ENCODE measurements at regions not wholly inside any gene's neighbourhood (a gene's known extent, or its start where the extent isn't known, plus 50 kb on each side); places are given as distances from the start of the nearest gene placed in this dataset.

- Histone ChIP-seq H3K4me1 (no peaks in the 10 kb centered on the region), H3K36me3 (no peaks in the 10 kb centered on the region), H3K27ac (no peak overlapping the region), H3K27me3 (no peaks in the 10 kb centered on the region), H3K9me3 (no peaks in the 10 kb centered on the region), H3K4me3 (no peak overlapping the region)
- TF ChIP-seq EP300 (IDR thresholded peaks at IDR 0.05) (no peak), CTCF (IDR thresholded peaks at IDR 0.05) (no peak), POLR2A (IDR thresholded peaks at IDR 0.05) (no peak)
- no peak for DNase-seq (ENCODE audit: low spot score in 2 of 2)
These were observed 389.9 kb upstream of the ANXA10 start for GRCh38 chr4:167702391-167702790.

- H3K27me3 ChIP-seq, result no peaks in the 10 kb centered on the region
- no peak overlapping the region for H3K4me3 ChIP-seq
- no peaks in the 10 kb centered on the region for H3K4me1 ChIP-seq
- no peak for DNase-seq (ENCODE audit: low spot score in 2 of 2)
- H3K27ac ChIP-seq, result no peak overlapping the region
- no peaks in the 10 kb centered on the region for H3K9me3 ChIP-seq
- H3K36me3 ChIP-seq, result no peaks in the 10 kb centered on the region
- WGBS, 2 donors, result 35 to 50% methylated on average over 5 of the region's 5 CpGs
- TF ChIP-seq EP300 (IDR thresholded peaks at IDR 0.05), result no peak
- TF ChIP-seq POLR2A (IDR thresholded peaks at IDR 0.05), result no peak
- no peak for TF ChIP-seq CTCF (IDR thresholded peaks at IDR 0.05)
These were observed 380.8 kb upstream of the ANXA10 start for GRCh38 chr4:167711517-167711916.

GRCh38 chr4:167713756-167714155 is 378.6 kb upstream of the ANXA10 start:
- no peak for TF ChIP-seq CTCF (IDR thresholded peaks at IDR 0.05)
- no peak for TF ChIP-seq EP300 (IDR thresholded peaks at IDR 0.05)
- no peak for TF ChIP-seq POLR2A (IDR thresholded peaks at IDR 0.05)
- Histone ChIP-seq H3K4me1 (no peaks in the 10 kb centered on the region), H3K4me3 (no peak overlapping the region), H3K9me3 (no peaks in the 10 kb centered on the region), H3K27ac (no peak overlapping the region), H3K36me3 (no peaks in the 10 kb centered on the region), H3K27me3 (no peaks in the 10 kb centered on the region)
- 63 to 69% methylated on average over 1 of the region's 1 CpG for WGBS, 2 donors
- no peak for DNase-seq (ENCODE audit: low spot score in 2 of 2)

GRCh38 chr4:167715176-167715575 is 377.2 kb upstream of the ANXA10 start:
- TF ChIP-seq EP300 (IDR thresholded peaks at IDR 0.05), result no peak
- TF ChIP-seq CTCF (IDR thresholded peaks at IDR 0.05), result no peak
- no peak for TF ChIP-seq POLR2A (IDR thresholded peaks at IDR 0.05)
- H3K36me3 ChIP-seq, result no peaks in the 10 kb centered on the region
- H3K9me3 ChIP-seq, result no peaks in the 10 kb centered on the region
- H3K27me3 ChIP-seq, result no peaks in the 10 kb centered on the region
- WGBS, 2 donors, result 51 to 62% methylated on average over 1 of the region's 1 CpG
- DNase-seq (ENCODE audit: low spot score in 2 of 2), result no peak
- H3K4me1 ChIP-seq, result no peaks in the 10 kb centered on the region
- no peak overlapping the region for H3K27ac ChIP-seq
- no peak overlapping the region for H3K4me3 ChIP-seq

GRCh38 chr4:167717495-167717894 is 374.8 kb upstream of the ANXA10 start:
- no peaks in the 10 kb centered on the region for H3K4me1 ChIP-seq
- no peak for DNase-seq (ENCODE audit: low spot score in 2 of 2)
- TF ChIP-seq CTCF (IDR thresholded peaks at IDR 0.05) (no peak), POLR2A (IDR thresholded peaks at IDR 0.05) (no peak), EP300 (IDR thresholded peaks at IDR 0.05) (no peak)
- no peaks in the 10 kb centered on the region for H3K9me3 ChIP-seq
- H3K36me3 ChIP-seq, result no peaks in the 10 kb centered on the region
- WGBS, 2 donors, result 68 to 70% methylated on average over 2 of the region's 2 CpGs
- no peaks in the 10 kb centered on the region for H3K27me3 ChIP-seq
- no peak overlapping the region for H3K4me3 ChIP-seq
- no peak overlapping the region for H3K27ac ChIP-seq
